Left lung (tissue), 4 donors: ENCODE measurements at regions not wholly inside any gene's neighbourhood (a gene's known extent, or its start where the extent isn't known, plus 50 kb on each side); places are given as distances from the start of the nearest gene placed in this dataset.

Experiments used
- ATAC-seq: fragments of 200-7000 bp; cut with Tn5 transposase; one replicate; pipeline ENCODE4 v1.9.1; 2020; ENCODE audit warnings: moderate library complexity
- DNase-seq, 4 donors: peaks; one replicate each; pipeline ENCODE4 v3.0.0-alpha.2; 2013 to 2020
- H3K27ac ChIP-seq, 2 donors: fragments of 200-600 bp; sonication (generic) in 1 of 2; one replicate each; pipeline versions ENCODE4 v1.5.0 to v1.8.0; 2020 to 2021
- H3K27me3 ChIP-seq, 2 donors: fragments of 200-600 bp; sonication (generic) in 1 of 2; one replicate each; pipeline versions ENCODE4 v1.5.0 to v1.8.0; 2020 to 2021
- H3K36me3 ChIP-seq, 2 donors: fragments of 200-600 bp; sonication (generic) in 1 of 2; one replicate each; pipeline versions ENCODE4 v1.5.0 to v1.8.0; 2020 to 2021
- H3K4me1 ChIP-seq, 2 donors: fragments of 200-600 bp; one replicate each; pipeline ENCODE4 v1.8.0; 2021
- H3K4me3 ChIP-seq, 2 donors: fragments of 200-600 bp; sonication (generic) in 1 of 2; one replicate each; pipeline versions ENCODE4 v1.5.0 to v1.8.0; 2020 to 2021; ENCODE audit warnings: mild to moderate bottlenecking in 1 of 2
- H3K9me3 ChIP-seq, 2 donors: fragments of 200-600 bp; sonication (generic) in 1 of 2; one replicate each; pipeline versions ENCODE4 v1.5.0 to v1.8.0; 2020 to 2021
- intact Hi-C, 2 donors: fragments of 100-400 bp; cut with DNase I; formaldehyde crosslinking; loops; one replicate each; pipeline versions ENCODE4 v1.11.2 to v1.14.2; 2022
- TF ChIP-seq, protein P1 (sequence below), 2 donors: fragments of 200-600 bp; sonication (generic) in 1 of 2; IDR thresholded peaks; one replicate each; pipeline versions ENCODE4 v1.5.0 to v1.8.0; 2021; ENCODE audit warnings: antibody characterized with exemption in 2 of 2
- donor health status: DM: no; HTN: yes; CAD: no.
- donor health status: DM: no; HTN: no; CAD: no.

- no peak overlapping the region for H3K27ac ChIP-seq
- no peaks in the 10 kb centered on the region for H3K27me3 ChIP-seq
- peak in 1 of 4 donors; percentile 39 for DNase-seq
- ATAC-seq, result no peak
- peaks cover 0 to 3% of the 10 kb centered on the region in 2 donors for H3K9me3 ChIP-seq
- H3K4me3 ChIP-seq, result no peak overlapping the region
- TF ChIP-seq, protein P1, sequence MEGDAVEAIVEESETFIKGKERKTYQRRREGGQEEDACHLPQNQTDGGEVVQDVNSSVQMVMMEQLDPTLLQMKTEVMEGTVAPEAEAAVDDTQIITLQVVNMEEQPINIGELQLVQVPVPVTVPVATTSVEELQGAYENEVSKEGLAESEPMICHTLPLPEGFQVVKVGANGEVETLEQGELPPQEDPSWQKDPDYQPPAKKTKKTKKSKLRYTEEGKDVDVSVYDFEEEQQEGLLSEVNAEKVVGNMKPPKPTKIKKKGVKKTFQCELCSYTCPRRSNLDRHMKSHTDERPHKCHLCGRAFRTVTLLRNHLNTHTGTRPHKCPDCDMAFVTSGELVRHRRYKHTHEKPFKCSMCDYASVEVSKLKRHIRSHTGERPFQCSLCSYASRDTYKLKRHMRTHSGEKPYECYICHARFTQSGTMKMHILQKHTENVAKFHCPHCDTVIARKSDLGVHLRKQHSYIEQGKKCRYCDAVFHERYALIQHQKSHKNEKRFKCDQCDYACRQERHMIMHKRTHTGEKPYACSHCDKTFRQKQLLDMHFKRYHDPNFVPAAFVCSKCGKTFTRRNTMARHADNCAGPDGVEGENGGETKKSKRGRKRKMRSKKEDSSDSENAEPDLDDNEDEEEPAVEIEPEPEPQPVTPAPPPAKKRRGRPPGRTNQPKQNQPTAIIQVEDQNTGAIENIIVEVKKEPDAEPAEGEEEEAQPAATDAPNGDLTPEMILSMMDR (IDR thresholded peaks at IDR 0.05), result no peak
- no peaks in the 10 kb centered on the region for H3K4me1 ChIP-seq
- no peaks in the 10 kb centered on the region for H3K36me3 ChIP-seq
- intact Hi-C loops, result no loop called here
Measured at GRCh38 chr18:4639628-4640310, 184.7 kb upstream of the DLGAP1 start.

DNA sequence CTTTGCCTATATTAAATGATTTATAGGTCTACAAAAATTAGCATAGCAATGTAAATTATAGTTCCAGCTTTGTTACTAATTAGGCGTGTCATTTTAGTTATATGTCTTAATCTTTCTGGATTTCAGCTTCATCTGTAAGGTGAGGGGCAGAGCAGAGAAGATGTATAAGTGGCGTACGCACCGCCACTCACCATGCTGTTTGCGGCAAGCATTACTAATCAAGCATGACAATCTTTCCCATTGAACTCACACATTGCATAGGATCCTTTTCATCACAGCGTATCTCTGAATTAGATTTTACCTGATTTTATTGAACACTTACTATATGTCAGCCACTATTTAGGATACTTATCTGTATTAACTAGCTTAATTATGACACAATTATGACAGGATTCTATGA is 183.6 kb upstream of the DLGAP1 start:
- TF ChIP-seq, protein P1 (IDR thresholded peaks at IDR 0.05), result no peak
- DNase-seq (no peak), ATAC-seq (no peak)
- H3K27me3 ChIP-seq, result no peaks in the 10 kb centered on the region
- intact Hi-C loops, result no loop called here
- no peak overlapping the region for H3K4me3 ChIP-seq
- no peaks in the 10 kb centered on the region for H3K36me3 ChIP-seq
- H3K27ac ChIP-seq, result no peak overlapping the region
- H3K9me3 ChIP-seq, result peaks cover 0 to 3% of the 10 kb centered on the region in 2 donors
- no peaks in the 10 kb centered on the region for H3K4me1 ChIP-seq

- H3K4me1 ChIP-seq, result no peaks in the 10 kb centered on the region
- no peaks in the 10 kb centered on the region for H3K36me3 ChIP-seq
- TF ChIP-seq, protein P1 (IDR thresholded peaks at IDR 0.05), result no peak
- H3K27ac ChIP-seq, result no peak overlapping the region
- H3K9me3 ChIP-seq, result peaks cover 0 to 5% of the 10 kb centered on the region in 2 donors
- DNase-seq (no peak), ATAC-seq (no peak)
- H3K4me3 ChIP-seq, result no peak overlapping the region
- no peaks in the 10 kb centered on the region for H3K27me3 ChIP-seq
- intact Hi-C loops, result no loop called here
Measured at GRCh38 chr18:4637876-4638275, 182.8 kb upstream of the DLGAP1 start.

- Histone ChIP-seq H3K9me3 (peaks cover 0 to 6% of the 10 kb centered on the region in 2 donors), H3K4me1 (no peaks in the 10 kb centered on the region), H3K36me3 (no peaks in the 10 kb centered on the region), H3K27ac (no peak overlapping the region), H3K4me3 (no peak overlapping the region), H3K27me3 (no peaks in the 10 kb centered on the region)
- DNase-seq (peak in 1 of 4 donors; percentile 10), ATAC-seq (no peak)
- TF ChIP-seq, protein P1 (IDR thresholded peaks at IDR 0.05), result no peak
- intact Hi-C loops, result no loop called here
Measured at GRCh38 chr18:4636967-4637366, 181.9 kb upstream of the DLGAP1 start.

- Histone ChIP-seq H3K9me3 (peaks cover 0 to 10% of the 10 kb centered on the region in 2 donors), H3K4me1 (no peaks in the 10 kb centered on the region), H3K27me3 (no peaks in the 10 kb centered on the region), H3K27ac (no peak overlapping the region), H3K36me3 (no peaks in the 10 kb centered on the region), H3K4me3 (no peak overlapping the region)
- DNase-seq (no peak), ATAC-seq (no peak)
- TF ChIP-seq, protein P1 (IDR thresholded peaks at IDR 0.05), result no peak
- intact Hi-C loops, result no loop called here
Measured at GRCh38 chr18:4631239-4631638, 176.1 kb upstream of the DLGAP1 start.
